GF-D8 (cell line): ENCODE measurements at regions not wholly inside any gene's neighbourhood (a gene's known extent, or its start where the extent isn't known, plus 50 kb on each side); places are given as distances from the start of the nearest gene placed in this dataset.
"Not testable (repeated sequence)": the region's sequence is repeated elsewhere in the genome, so short reads cannot be mapped to it uniquely, and the experiment has no call there.

Experiments used
- DNase-seq: peaks from one replicate; lab custom pipeline; 2025; lab: John Stamatoyannopoulos, UW

DNA sequence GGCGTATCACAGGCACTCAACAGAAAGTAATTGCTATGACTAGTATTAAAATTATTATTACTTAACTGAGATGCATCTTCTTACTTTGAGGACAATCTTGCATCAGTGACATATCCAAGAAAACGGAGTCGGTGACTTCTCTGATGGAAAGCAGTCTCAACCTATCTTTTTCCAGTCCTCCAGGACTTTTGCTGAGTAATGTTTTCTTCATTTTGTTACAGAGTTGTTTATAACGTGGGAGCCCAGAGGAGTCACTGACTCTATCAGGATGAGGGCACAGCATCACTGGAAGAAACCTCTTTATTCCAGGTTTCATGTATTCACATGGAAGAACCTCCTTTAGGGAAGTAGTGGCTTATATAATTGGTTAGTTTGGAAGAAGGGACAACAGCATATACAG is 51.5 kb upstream of the MELK start:
- DNase-seq, result no peak

DNA sequence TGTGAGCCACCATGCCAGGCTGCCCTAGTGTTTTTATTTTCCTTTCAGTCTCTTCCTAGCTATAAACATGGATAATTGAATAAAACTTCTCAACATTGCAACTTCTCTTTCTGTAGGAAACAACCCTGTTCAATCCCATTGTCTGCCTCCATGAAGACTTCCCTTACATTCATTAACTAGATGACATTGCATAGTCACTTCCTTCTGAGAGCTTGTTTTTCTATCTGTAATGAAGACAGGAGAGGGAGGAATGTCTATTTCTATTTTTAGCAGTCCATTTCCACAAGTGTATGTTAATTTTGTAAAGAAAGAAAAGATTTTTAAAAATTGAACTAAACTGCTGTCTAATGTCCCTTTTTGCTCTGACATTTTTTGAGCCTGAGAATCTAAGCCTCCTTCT is 55.6 kb upstream of the MELK start:
- DNase-seq, result no peak

DNA sequence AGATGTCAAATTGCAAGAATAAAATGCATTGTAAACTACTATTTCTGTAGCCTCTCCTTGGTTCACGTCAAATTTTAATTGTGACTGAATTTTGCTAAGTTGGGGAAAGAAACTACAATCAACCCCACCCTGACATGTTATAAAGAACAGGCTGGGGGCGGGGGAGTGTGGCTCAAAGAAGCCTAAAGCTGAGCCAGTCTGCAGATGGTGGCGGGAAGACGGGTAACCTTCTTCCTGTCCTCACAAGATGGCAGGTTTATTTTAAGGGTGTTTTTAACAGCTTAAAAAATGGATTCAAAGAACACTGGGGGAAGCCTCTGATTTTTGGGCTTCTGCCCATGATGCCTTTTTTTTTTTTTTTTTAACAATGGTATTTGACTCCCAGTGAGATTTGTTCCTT is 68.5 kb upstream of the MELK start:
- no peak for DNase-seq

DNA sequence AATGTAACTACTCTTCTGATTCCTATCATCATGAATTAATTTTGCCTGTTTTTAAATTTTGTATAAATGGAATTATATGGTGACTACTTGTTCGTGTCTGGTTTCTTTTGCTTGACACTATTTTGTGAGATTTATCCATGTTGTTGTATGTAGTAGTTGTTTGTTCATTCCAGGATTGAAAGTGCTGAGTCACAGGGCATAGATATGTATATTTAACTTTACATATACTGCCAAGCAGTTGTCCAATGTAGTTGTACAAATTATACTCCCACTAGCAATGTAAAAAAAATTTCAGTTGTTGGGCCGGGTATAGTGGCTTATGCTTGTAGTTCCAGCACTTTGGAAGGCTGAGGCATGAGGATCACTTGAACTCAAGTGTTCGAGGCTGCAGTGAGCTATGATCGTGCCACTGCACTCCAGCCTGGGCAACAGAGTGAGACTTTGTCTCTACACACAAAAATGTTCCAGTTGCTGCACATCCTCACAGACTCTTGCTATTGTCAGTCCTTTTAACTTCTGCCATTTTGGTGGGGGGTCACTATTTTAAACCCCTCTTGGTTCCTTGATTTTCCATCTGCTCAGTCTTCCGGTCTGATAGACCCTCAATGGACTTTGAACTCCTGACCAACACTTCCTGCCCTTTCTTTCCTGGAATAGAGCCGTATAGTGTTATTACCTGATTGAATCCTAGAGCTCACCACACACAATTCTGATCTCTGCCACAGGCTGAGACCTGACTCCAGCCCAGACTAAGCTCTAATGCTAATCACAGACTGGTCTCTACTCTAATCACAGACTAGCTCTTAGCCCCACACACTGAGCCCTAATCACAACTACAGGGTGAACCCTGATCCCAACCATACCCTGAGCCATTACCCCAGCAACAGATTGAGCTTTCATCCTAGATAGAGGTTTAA is 69.3 kb upstream of the MELK start:
- DNase-seq, result no peak

DNA sequence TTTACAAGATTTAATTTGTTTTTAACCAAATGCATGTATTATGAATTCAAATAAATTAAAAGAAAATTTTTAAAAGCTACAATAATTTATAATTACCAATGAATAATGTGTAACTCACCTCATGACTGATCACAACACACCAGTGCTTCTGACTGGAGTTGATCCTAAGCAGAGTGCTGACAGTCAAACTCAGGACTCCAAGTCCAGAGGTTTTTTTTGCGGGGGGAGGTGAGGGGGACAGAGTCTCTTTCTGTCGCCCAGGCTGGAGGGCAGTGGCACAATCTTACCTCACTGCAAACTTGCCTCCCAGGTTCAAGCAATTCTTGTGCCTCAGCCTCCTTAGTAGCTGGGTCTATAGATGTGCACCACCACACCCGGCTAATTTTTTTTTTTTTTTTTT is 71.0 kb upstream of the MELK start:
- DNase-seq, result no peak

DNA sequence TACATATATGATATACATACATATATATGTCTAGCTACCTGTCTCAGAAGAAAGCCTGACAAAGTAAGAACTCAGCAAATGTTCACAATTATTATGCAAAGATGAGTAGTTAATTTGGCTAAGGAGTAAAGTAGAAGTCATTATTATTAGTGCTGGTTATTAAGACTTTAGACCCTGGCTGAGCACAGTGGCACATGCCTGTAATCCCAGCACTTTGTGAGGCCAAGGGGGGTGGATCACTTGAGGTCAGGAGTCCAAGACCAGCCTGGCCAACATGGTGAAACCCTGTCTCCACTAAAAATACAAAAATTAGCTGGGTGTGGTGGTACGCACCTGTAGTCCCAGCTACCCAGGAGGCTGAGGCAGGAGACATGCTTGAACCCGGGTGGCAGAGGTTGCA is 71.8 kb upstream of the MELK start:
- DNase-seq, result not testable (repeated sequence)

DNA sequence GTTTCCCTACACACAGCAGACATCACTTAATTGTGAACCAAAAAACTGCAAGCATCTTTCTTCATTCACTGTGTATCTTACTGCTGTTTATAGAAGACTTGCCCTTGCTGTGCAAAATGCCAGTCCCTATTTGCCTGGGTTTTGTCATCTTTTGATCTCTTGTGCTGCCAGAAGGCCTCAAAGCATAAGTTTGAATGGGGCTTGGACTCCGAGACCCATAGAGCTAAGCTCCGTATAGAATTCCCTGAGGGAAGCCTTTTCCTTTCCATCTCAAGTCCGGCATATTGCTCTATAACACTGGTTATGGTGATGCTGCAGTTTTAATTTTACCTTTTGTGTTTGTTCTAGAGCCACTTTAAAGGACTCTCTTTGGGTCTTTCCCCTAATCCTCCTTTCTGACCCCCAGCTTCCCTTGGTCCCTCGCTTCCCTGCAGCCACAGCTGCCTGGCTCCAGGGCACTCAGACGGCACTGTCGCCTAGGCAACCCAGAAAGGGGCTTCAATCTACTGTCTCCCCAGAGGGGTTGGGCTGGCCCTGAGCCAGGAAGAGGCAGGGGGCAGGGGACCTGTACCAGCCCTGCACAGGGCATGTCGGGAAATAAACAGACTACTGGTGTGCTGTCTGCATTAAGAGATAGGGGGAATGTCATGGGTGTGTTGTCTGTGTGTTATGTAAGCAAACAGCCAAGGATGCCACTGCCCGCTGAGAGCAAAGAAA is 73.4 kb upstream of the MELK start:
- no peak for DNase-seq

DNA sequence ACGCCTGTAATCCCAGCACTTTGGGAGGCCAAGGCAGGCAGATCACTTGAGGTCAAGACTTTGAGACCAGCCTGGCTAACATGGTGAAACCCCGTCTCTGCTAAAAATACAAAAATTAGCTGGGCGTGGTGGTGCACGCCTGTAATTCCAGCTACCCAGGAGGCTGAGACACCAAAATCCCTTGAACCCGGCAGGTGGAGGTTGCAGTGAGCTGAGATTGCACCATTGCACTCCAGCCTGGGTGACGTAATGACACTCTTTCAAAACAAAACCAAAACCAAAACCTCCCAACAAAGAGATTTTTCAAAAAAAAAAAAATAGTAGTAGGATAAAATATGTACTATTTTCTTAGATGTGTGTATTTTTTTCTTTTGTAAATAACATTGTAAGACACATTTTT is 79.1 kb upstream of the MELK start:
- not testable (repeated sequence) for DNase-seq

DNA sequence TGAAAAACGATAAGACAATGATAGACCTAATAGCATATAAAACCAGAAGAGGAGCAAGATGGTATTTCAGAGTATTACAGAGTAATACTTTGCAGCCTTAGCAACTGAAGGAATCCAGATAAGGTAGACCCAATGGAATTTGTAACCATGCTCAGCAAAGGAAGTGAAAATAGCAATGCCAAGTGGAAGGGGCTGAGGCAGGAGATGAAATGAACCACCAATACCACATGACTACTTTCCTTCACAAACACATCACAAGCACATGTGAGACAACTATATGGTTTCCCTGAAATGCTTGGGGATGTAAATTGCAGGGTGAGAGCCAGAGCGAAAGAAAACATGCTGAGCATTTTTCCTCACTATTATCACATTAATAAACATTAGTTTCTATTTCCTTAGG is 79.8 kb upstream of the MELK start:
- DNase-seq, result no peak

DNA sequence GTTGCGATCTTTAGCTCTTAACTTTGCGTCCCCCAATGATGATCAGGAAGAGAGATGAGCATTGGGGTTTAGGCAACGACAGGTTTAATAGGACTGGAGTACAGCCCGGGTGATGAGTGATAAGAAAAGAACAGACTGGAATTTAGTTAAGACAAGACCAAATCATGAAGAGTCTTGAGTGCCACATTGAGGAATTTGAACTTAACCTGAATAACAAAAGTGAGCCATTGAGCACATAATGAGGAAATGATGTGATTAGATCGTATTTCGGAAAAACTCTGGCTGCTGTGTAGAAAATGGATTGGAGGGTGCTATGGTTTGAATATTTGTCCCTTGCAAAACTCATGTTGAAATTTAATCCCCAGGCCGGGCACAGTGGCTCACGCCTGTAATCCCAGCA is 83.2 kb upstream of the MELK start:
- no peak for DNase-seq

DNA sequence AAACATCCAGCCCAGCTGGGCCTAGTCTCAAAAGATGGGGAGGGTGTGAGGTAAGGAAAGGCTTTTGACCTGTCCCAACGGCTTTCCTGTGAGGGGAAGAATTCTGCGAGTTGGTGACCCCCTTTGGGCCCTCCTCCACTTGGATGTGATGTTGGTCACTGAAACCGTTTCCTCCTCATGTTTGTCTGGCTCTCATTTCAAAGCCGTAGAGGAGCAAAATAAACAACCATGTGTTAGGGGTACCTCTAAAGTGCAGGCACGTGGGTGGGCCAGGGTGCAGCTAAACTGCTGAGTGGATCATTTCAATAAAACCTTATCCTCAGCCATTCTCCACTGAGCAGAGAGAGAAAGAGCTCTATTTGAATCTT is 84.3 kb upstream of the MELK start:
- no peak for DNase-seq

DNA sequence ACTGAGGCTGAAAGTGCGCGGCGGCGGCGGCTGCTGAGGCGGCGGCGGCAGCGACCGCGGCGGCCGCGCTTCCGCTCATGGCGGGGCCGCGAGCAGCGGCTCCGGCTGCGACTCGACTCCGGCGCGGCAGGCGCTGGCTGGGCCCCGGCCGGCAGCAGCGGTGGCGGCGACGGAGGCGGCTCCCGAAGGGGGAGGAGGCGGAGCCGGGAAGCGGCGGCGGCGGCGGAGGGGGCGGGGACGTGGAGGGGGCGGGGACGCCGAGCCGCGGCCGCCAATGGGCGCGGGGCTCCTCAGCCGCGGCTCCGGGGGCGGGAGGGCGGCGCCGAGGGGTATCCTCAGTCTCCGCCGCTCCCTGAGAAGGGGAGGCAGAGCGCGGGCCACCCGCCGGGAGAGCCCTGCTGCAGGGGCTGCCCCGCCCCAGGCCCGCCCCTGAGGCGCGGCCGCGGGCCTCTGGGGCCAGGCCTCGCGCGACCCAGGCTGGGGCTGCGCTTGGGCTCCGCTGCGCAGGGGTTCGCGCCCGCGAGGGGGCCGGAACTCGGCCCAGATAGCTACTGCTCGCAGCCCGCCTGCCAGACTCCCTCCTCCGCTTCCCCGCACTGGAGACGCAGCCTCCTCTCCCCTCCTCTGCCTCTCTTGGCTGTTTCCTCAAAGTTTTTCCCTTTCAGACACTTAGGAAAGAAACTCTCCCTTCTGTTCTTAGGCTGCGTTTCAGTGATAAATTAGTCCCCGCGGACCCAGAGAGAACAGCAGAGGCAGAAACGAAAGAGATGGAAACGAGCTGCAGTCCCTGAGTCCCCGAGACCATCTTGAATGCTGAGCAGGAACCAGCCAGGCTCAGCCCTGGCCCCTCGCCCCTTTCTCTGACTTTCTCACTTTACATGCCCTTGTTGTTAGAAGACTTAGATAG is 85.0 kb upstream of the MELK start:
- peak; percentile 74 for DNase-seq

DNA sequence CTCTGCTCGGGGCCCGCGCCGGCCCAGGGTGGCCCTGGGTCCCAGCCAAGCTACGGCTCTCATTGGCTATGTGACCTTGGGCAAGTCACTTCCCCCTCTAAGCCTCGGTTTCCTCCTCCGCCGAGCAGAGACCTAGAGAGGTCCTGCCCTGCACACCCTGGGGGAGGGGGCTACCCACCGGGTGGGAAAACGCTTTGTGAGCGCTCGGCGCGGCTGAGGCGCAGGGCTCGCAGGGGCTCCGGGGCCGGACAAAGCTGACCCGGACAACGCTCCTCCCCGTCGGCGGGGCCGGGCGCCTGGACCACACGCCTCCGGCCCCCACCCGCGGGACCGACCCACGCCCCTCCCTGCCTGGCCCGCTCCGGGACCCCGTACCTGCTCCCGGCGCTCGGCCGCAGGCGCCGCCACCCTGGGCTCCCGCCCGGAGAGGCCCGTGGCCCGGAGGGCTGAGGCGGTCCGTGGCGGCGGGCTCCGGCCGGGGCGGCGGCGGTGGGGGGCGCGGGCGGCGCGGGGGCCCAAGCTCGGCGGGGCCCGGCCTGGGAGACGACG is 85.7 kb upstream of the MELK start:
- DNase-seq, result peak; percentile 60

DNA sequence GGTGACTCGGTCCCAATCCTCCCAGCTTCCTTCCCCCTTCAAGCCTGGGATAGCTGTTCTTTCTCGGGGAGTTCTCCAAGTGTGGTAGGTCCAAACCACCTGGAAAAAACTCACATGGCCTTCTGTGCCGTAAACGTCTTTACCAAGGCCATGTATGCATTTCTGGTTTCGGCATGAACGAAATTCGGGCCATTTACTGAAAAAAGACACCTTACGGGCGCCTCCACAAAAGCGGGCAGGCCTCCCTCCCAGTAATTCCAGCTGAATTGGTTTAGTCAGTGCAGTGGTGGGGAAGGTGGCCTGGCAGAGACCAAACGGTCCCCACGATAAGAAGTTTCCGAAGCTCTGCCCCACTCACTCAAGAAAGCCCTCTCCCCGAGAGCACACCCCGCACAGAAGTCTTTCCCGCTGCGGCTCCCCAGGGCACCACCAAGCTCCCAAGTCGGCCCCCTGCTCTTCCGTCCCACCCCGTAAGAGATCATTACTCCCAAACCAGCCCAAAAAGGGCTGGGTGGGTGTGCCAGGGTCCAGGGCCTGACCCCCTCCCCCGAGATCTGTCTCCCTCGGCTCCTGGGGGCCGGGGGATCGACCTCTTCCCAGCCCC is 86.3 kb upstream of the MELK start:
- peak; percentile 30 for DNase-seq

DNA sequence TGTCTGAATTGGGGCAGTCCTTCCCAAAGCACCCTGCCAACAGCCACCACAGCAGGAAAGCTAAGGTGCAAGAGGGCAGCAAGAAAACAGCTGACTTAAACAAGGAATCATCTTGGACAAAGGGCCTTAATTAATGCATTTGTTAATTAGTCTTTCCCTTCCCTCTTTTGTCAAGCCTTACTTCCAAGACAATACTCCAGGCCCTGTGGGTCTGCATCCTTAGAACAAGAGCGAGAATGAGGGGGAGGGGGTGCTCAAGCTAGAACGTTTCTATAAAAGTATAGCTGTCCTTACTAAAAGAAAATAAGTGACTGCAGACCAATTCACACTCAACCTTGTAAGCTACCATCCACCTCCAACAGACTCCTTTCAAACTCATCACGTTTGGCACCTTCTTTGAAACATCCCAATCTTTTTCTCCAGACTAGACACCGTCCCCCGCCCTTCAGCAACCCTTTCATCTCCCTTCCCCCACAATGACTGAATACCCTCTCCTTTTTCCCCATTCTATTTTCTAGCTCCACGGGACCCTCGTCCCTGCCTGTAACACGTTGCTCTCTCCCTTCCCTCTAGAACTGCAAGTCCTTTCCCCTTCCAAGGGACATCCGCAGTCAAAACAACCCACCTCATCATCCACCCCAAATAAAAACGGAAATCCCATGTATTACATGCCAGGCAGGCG is 85.7 kb upstream of the RNF38 start:
- no peak for DNase-seq

DNA sequence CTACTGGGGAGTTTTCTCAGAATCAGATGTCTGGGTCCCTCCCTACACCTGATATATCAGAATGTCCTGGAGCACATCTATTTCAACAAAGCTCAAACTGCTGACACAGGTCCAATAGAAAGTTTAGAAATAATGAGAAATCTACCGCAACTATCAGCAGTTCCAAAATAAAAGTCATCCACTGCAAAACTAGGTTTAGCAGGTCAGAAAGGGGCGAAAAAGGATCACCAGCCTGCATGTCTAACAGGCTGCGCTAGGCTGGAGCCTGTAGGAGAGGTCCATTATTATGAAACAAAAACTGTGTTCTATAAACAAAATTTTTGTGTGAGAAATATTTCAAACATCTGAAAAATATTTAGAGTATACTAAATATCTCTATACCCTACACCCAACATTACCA is 84.1 kb upstream of the RNF38 start:
- DNase-seq, result no peak

DNA sequence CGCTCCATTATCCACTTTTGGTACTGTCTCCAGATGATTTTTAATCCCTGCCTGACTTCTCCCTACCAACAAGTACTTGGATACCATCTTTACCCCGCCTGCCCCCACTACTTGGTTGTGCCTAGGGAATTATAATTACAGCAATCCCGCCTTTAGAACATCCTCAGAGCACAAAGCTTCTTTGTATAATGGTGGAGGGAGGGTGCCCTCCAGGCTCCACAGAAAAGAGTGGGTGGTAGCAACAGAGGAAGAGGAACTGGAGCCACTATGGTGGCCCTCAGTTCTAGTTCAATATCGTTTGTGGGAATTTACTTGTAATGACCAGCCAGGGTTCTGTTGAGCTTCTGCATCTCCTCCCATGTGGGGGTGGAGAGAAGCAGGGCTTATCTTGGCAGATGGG is 79.0 kb upstream of the RNF38 start:
- no peak for DNase-seq

DNA sequence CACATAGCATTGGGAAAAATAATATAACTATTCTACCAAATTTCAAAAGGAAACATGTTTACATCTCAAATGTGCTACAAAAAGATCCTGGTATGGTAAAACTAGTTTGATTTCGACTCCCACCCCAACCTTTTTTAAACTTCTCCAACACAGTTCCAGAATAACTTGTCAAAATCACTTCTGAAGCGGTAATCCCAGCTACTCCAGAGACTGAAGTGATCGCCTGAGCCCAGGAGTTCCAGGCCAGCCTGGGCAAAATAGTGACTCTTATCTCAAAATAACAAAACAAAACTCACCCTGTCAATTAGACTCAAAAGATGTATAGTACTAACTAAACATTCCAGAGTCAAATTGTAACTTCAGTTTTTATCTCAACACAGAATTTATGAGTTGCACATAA is 71.3 kb upstream of the RNF38 start:
- no peak for DNase-seq

DNA sequence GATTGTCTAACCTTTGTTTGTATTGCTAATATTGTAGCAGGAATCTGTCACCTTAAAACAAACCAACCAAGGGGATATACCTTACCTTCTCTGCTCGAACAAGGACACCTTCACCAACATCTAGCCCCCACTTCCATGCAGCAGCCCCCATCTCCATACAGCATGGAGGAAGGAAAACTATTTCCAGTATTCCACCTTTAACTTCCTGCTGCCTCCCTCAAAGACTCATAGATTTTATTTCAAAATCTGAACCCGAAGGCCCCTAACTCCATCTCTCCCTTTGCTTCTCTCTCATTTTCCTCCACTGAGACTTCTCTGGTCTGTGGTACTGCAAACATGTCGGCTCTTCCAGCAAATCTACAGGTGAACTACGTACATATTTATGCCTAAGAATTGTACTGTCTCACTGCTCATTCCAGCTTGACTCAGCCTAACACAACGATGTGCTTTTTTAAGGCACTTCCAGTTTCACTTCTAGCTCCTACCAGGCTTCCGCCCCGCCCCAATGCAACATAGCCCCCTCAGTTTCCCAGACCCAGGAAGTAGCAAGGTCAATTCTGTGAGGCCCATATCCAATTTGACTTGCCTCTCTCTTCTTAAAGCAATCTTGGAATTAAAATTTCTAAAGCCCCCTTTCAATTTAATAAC is 70.7 kb upstream of the RNF38 start:
- no peak for DNase-seq

DNA sequence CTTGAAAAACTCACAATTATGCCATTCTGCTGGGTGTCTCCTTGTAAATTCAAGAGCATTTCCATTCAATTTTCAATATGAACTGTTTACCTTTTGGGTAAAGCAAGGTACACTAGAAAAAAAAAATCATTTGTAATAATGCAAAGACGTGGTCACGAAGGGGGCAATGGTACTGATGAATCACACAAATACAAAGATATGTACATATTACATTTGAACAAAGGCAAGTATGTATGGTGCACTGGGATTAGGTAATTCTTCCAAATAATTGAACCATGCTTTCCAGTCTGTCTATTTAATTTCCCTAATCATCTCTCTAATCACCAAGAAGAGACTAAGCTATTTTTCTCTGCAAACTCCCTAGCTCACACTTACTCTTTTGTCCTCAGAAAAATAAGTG is 63.4 kb upstream of the RNF38 start:
- no peak for DNase-seq

DNA sequence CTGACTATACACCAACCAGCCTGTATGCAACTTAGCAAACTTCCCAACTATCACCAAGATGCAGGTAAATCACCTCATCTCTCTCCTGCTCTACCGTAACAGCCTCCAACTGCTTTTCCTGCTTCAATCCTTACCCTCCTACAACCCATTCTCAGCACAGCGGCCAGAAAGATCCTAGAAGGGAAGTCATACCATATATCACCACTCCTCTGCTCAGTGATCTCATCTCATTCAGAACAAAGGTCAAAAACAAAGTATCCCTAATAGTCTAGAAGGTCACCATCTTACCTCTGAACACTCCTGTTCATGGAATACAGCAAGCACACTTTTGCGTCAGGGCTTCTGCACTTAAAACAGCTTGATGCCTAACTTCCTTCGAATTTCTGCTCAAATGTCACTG is 62.2 kb upstream of the RNF38 start:
- DNase-seq, result no peak
